ENCODE measurements at regions not wholly inside any gene's neighbourhood (a gene's known extent, or its start where the extent isn't known, plus 50 kb on each side); places are given as distances from the start of the nearest gene placed in this dataset.

DNA sequence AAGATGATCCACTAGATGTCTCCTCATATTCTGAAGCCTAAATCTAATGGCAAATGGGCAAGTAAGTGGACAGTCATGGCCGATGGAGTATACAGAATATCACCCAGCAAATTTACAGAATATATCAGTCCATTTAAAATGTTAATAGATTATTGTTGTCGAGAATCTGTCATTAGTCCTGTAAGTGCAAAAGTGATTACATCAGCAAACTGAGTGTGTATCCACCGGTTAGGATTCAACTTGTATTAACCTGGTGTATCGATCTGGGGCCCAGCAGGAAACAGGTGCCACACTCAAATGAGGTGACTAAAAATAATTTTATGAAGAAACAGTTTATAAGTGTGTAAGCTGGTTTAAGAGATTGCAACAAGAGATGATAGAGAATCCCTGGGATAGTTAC, 367.9 kb upstream of the FAM47C start:
- Histone ChIP-seq H3K36me3 (no peaks in the 10 kb centered on the region), H3K4me3 (no peak overlapping the region), H3K27ac (no peak overlapping the region), H3K27me3 (peaks cover 0 to 18% of the 10 kb centered on the region in 2 donors), H3K4me1 (no peaks in the 10 kb centered on the region), H3K9me3 (no peaks in the 10 kb centered on the region)
- no peak for DNase-seq (ENCODE audit: low spot score in 2 of 2)
- intact Hi-C loops (cut with DNase I; ENCODE audit: low total_unique reads), result no loop called here
- TF ChIP-seq POLR2AphosphoS5 (IDR thresholded peaks at IDR 0.05) (no peak), POLR2A (IDR thresholded peaks at IDR 0.05) (no peak)
- TF ChIP-seq, protein P1, sequence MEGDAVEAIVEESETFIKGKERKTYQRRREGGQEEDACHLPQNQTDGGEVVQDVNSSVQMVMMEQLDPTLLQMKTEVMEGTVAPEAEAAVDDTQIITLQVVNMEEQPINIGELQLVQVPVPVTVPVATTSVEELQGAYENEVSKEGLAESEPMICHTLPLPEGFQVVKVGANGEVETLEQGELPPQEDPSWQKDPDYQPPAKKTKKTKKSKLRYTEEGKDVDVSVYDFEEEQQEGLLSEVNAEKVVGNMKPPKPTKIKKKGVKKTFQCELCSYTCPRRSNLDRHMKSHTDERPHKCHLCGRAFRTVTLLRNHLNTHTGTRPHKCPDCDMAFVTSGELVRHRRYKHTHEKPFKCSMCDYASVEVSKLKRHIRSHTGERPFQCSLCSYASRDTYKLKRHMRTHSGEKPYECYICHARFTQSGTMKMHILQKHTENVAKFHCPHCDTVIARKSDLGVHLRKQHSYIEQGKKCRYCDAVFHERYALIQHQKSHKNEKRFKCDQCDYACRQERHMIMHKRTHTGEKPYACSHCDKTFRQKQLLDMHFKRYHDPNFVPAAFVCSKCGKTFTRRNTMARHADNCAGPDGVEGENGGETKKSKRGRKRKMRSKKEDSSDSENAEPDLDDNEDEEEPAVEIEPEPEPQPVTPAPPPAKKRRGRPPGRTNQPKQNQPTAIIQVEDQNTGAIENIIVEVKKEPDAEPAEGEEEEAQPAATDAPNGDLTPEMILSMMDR (IDR thresholded peaks at IDR 0.05), result no peak

DNA sequence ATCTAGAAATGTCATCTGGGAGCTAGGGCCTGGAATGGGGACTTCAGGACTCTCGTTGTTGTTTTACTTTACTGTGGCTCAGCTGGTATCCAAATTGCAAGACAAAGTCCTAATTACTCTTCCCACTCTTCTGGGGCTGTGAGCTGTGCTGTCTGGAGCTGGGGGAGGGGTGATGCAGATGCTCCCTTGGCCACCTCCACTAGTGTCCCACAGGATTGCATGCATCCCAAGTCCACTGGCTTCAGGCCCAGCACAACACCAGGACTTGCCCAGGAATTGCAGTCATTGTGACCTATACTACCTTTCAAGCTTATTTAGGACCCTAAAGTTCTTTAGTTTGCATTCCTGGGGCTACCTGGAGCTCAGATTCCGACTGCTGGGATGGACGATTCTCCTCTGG, 366.1 kb upstream of the FAM47C start:
- no peak for TF ChIP-seq POLR2AphosphoS5 (IDR thresholded peaks at IDR 0.05)
- TF ChIP-seq POLR2A (IDR thresholded peaks at IDR 0.05), result no peak
- TF ChIP-seq, protein P1 (IDR thresholded peaks at IDR 0.05), result no peak
- no peak for DNase-seq (ENCODE audit: low spot score in 2 of 2)
- intact Hi-C loops (cut with DNase I; ENCODE audit: low total_unique reads), result no loop called here
- H3K27ac ChIP-seq, result no peak overlapping the region
- H3K4me3 ChIP-seq, result no peak overlapping the region
- no peaks in the 10 kb centered on the region for H3K4me1 ChIP-seq
- H3K36me3 ChIP-seq, result no peaks in the 10 kb centered on the region
- no peaks in the 10 kb centered on the region for H3K9me3 ChIP-seq
- peaks cover 0 to 21% of the 10 kb centered on the region in 2 donors for H3K27me3 ChIP-seq

DNA sequence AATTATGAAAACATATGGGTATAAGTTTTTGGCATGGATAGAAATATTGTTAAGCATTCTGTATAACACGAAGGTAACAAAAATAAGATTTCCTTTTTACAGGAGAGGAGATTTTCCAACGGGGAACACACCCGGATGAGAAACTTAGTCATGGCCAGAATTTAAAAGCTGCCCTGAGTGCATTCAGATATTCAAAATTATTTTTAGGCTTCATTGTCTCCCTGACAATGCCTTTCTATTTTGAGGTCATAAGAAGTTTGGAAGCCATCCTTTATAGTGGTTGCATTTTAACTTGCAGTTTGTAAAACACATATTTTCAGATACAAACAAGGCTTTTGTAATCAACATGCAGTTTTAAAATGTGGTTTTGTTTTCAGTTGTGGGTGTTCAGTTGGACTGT, 357.5 kb upstream of the FAM47C start:
- Histone ChIP-seq H3K27ac (no peak overlapping the region), H3K27me3 (peaks cover 0 to 12% of the 10 kb centered on the region in 2 donors), H3K9me3 (no peaks in the 10 kb centered on the region), H3K4me1 (no peaks in the 10 kb centered on the region), H3K36me3 (no peaks in the 10 kb centered on the region), H3K4me3 (no peak overlapping the region)
- DNase-seq (ENCODE audit: low spot score in 2 of 2), result no peak
- intact Hi-C loops (cut with DNase I; ENCODE audit: low total_unique reads), result no loop called here
- TF ChIP-seq, protein P1 (IDR thresholded peaks at IDR 0.05), result no peak
- TF ChIP-seq POLR2A (IDR thresholded peaks at IDR 0.05) (no peak), POLR2AphosphoS5 (IDR thresholded peaks at IDR 0.05) (no peak)

DNA sequence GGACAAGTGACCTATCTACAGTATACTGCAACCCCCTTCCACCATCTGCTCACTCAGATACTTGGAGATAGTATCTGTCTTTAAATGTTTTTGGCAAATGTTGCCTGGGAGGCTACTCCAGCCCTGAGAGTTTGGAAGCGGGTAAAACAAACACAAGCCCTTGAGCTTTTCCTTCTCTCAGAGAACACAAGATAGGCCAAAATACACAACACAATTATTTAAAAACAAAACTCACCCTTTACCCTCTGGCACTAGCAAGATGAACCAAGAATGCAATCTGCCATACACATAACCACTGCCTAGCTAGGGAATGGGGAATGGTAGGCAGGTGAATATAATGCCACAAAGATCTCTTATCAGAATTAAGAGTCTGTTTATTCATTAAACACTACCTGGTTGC, 324.7 kb upstream of the FAM47C start:
- intact Hi-C loops (cut with DNase I; ENCODE audit: low total_unique reads), result no loop called here

DNA sequence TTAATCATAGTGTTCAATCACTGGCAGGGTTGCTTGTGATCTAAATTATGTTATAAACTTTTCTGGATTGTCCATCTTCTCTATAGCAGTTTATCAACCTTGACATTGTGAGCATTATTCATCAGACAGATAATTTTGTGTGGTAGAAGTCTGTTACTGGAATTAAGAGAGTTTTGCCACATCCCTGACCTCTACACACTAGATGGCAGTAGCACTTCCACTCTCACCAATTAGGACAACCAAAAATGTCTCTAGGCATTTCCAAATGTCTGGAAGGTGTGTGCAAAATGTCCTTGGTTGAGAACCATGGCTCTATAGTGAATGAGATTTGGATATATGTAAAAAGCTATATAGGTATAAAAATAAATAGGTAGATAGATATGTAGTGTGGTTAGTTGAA, 324.1 kb upstream of the FAM47C start:
- H3K27ac ChIP-seq, result no peak overlapping the region
- no peaks in the 10 kb centered on the region for H3K4me1 ChIP-seq
- H3K27me3 ChIP-seq, result peaks cover 0 to 23% of the 10 kb centered on the region in 2 donors
- no peaks in the 10 kb centered on the region for H3K36me3 ChIP-seq
- intact Hi-C loops (cut with DNase I; ENCODE audit: low total_unique reads), result no loop called here
- DNase-seq (ENCODE audit: low spot score in 2 of 2), result no peak
- no peak overlapping the region for H3K4me3 ChIP-seq
- no peaks in the 10 kb centered on the region for H3K9me3 ChIP-seq
- TF ChIP-seq POLR2A (IDR thresholded peaks at IDR 0.05) (no peak), POLR2AphosphoS5 (IDR thresholded peaks at IDR 0.05) (no peak)
- TF ChIP-seq, protein P1 (IDR thresholded peaks at IDR 0.05), result no peak

More for the DNA sequence above, 324.7 kb upstream of the FAM47C start:
- TF ChIP-seq, protein P1 (IDR thresholded peaks at IDR 0.05), result no peak
- TF ChIP-seq POLR2A (IDR thresholded peaks at IDR 0.05) (no peak), POLR2AphosphoS5 (IDR thresholded peaks at IDR 0.05) (no peak)
- Histone ChIP-seq H3K27ac (no peak overlapping the region), H3K4me1 (no peaks in the 10 kb centered on the region), H3K36me3 (no peaks in the 10 kb centered on the region), H3K9me3 (no peaks in the 10 kb centered on the region), H3K4me3 (no peak overlapping the region), H3K27me3 (peaks cover 0 to 23% of the 10 kb centered on the region in 2 donors)
- no peak for DNase-seq (ENCODE audit: low spot score in 2 of 2)

Data from breast epithelium (tissue), 4 donors.